Keratinocyte (primary cell): ENCODE measurements at regions not wholly inside any gene's neighbourhood (a gene's known extent, or its start where the extent isn't known, plus 50 kb on each side); places are given as distances from the start of the nearest gene placed in this dataset.

ENCODE experiments used
- EZH2 ChIP-seq: IDR thresholded peaks from one replicate; pipeline ENCODE4 v1.6.1; 2012; ENCODE audit warnings: inconsistent platforms, mild to moderate bottlenecking, low read length, moderate library complexity
- TF ChIP-seq, protein P1 (sequence below), 3 experiments: IDR thresholded peaks in 1 of 3; conservative IDR thresholded peaks in 1 of 3; optimal IDR thresholded peaks in 1 of 3; 2 replicates in 2 of 3; 3 replicates in 1 of 3; pipeline versions ENCODE3 to v1.5.1; 2011; ENCODE audit warnings: low read length in 3 of 3, mild to moderate bottlenecking in 3 of 3, moderate library complexity in 2 of 3, control low read depth in 1 of 3, inconsistent platforms in 1 of 3; ENCODE audit not compliant: insufficient read depth in 2 of 3; ENCODE audit errors: extremely low read depth in 1 of 3

DNA sequence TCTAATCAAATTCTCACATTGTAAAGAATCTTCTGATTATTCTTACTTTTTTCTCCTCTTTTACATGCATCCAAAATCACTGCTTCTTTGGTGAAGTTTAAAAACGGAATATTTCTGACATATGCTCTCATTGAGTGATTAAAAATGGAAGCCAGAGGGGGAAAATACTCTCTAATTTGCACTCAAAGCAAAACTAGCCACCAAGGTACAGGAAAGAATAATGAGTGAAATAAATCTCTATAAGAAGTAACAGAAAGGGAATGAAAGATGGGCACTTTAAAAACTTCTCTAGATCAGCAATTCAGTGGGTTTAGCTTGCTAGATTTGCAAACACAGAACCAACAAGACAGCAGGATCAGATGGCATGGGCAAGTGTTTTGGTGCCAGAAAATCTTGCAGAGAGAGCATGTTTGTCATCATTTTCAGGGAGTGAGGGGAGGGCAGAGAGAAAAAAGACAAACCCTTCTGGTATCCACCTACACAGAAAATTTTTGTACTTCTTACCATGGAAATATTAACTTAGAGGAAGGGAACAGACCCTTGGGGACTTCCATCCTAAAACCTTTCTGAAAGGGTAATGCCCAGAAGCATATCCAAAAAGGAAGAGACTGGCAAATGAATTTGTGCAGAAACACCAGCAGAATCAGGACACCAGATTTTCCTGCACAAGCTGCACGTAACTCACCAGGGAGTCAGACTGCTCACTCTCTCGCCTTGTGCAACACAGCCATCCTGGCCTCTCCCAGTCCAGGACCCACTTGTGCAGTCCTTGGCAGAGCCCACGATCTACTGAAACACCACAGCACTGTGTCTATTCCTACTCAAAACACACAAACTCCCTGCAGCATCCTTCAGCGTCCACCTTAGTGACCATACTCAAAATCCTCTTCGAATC lies 270.2 kb upstream of the PRDM1 start:
- TF ChIP-seq, protein P1, sequence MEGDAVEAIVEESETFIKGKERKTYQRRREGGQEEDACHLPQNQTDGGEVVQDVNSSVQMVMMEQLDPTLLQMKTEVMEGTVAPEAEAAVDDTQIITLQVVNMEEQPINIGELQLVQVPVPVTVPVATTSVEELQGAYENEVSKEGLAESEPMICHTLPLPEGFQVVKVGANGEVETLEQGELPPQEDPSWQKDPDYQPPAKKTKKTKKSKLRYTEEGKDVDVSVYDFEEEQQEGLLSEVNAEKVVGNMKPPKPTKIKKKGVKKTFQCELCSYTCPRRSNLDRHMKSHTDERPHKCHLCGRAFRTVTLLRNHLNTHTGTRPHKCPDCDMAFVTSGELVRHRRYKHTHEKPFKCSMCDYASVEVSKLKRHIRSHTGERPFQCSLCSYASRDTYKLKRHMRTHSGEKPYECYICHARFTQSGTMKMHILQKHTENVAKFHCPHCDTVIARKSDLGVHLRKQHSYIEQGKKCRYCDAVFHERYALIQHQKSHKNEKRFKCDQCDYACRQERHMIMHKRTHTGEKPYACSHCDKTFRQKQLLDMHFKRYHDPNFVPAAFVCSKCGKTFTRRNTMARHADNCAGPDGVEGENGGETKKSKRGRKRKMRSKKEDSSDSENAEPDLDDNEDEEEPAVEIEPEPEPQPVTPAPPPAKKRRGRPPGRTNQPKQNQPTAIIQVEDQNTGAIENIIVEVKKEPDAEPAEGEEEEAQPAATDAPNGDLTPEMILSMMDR (optimal IDR thresholded peaks at IDR 0.05 in 1 of 3, IDR thresholded peaks at IDR 0.05 in 1 of 3, conservative IDR thresholded peaks at IDR 0.05 in 1 of 3; ENCODE audit: extremely low read depth in 1 of 3, insufficient read depth in 2 of 3, low read length in 3 of 3): no peak
- TF ChIP-seq EZH2: no peak
